DMS 273 (cell line): ENCODE measurements at regions not wholly inside any gene's neighbourhood (a gene's known extent, or its start where the extent isn't known, plus 50 kb on each side); places are given as distances from the start of the nearest gene placed in this dataset.
"Not testable (repeated sequence)": the region's sequence is repeated elsewhere in the genome, so short reads cannot be mapped to it uniquely, and the experiment has no call there.

Experiments used
- DNase-seq: peaks from one replicate; lab custom pipeline; 2025; ENCODE audit not compliant: unreplicated experiment; lab: John Stamatoyannopoulos, UW

DNA sequence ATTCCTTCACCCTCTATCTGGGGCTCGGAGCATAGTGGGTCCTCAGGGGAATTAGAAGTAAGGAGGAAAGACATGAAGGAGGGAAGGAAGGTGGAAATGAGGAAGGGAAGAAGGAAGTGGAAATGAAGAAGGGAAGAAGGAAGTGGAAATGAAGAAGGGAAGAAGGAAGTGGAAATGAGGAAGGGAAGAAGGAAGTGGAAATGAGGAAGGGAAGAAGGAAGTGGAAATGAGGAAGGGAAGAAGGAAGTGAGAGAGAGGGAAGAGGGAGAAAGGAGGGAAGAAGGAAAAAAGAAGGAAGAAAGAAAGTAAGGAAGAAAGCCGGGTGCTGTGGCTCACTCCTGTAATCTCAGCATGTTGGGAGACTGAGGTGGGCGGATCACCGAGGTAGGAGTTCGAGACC is 125.6 kb upstream of the SALL4 start:
- DNase-seq, result not testable (repeated sequence)

DNA sequence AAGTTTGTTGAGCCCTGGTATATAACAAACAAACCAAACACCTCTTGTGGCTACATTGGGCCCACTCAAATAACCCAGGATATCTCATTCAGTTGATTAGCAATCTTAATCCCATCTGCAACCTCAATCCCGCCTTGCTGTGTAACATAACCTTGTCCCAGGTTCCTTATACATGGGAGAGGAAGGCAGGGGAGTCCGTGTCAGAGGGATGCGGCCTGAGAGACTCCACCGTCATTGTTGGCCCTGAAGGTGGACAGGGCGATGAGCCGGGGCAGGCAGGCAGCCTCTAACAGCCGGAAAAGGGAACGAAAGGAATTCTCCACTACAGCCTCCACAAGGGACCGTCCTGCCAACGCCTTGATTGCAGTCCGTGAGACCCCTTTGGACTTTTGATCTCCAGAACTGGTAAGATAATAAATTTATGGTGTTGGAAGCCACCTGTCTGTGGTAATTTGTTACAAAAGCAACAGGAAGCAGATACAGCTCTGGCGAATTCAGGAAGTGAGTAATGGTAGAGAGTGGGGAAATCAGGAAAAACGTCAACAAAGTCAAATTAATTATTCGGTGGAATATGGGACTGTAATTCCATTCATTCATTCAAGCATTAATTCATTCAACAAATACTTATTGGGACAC is 124.5 kb upstream of the SALL4 start:
- DNase-seq, result no peak

DNA sequence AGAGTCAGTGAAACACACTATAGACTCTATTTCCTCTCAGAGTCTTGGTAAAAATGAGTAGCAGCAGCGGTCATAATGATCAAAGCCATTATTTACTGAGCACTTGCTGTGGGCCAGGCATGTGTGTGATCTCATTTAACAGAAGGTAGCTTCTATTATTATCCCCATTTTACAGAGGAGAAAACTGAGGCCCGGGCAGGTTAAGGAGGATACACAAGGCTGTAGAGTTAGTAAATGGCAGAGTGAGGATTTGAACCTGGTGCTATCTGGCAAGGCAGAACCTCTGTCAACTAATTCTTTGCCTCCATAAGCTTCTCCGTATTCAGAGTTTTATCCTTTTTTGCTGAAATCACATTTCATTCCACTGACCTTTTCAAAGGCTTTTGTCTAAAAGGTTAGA is 122.2 kb upstream of the SALL4 start:
- DNase-seq, result no peak

DNA sequence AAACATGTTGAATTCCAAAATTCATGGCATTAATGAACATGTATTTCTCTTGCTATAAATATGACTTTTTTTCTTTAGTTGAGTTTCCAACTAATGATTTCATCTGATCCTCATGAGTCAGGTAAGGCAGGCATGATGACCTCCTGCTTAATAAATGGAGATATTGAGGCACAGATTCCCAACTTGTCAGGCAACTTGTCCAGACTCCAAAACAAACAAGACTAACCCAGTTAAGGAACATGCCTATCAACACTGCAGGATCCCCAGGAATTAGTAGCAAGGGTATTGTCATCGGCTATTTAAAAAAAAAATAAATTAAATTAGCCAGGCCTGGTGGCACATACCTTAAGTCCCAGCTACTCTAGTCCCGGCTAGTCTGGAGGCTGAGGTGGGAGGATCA is 121.3 kb upstream of the SALL4 start:
- DNase-seq, result no peak

DNA sequence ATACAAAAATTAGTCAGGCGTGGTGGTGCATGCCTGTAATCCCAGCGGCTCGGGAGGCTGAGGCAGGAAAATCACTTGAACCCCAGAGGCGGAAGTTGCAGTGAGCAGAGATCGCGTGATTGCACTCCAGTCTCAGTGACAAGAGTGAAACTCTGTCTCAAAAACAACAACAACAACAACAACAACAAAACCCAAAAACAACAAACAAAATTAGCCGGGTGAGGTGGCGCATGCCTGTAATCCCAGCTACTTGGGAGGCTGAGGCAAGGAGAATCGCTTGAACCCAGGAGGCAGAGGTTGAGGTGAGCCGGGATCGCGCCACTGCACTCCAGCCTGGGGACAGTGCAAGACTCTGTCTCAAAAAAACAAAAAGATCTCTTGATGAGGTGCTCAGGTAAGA is 120.5 kb upstream of the SALL4 start:
- not testable (repeated sequence) for DNase-seq

DNA sequence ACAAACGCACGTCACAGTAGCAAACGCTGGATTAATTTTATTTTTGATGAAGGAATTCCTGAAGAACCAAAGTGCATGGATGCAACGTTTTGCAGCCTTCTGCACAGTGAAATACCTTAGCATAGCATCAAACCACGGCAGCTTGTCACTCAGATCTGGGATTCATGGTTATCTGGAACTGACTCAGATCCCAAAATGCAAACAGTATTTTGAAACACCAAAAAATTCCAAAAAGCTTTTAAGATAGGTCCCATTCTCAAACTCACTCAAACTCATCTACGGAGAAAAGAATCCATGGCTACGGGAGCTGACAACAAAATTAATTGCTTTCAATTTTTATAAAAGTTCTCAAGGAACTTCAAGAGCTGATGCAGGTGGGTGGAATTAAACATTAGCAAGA is 116.2 kb upstream of the SALL4 start:
- DNase-seq, result no peak

DNA sequence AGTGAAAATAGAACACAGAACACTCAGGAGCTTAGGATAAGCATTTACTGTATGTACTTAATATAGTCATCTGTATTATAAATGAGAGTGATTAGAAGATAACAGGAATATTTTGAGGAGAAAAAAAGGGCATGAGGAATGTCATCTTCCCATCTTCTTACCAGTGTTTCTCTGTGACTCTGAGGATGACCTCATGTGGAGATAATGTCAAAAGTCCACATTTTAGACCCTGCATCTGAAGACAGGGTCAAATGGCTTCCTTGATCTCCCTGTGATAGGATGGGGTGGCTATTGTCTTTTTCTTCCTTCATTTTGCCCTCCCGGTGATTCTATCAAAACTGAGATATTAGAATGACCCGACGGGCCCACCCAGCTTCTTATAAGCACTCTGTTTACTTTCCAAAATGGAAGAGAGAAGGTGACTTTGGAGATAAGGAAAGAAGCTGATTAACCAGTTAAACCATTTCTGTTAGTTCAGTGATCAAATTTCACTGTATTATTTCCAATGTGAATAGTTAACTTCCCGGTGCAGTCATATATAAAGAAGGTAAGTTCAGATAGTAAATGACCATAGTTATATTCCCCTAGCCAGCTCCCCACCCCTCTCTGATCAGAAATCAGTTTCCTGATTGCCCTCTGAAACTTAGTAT is 115.7 kb upstream of the SALL4 start:
- no peak for DNase-seq

DNA sequence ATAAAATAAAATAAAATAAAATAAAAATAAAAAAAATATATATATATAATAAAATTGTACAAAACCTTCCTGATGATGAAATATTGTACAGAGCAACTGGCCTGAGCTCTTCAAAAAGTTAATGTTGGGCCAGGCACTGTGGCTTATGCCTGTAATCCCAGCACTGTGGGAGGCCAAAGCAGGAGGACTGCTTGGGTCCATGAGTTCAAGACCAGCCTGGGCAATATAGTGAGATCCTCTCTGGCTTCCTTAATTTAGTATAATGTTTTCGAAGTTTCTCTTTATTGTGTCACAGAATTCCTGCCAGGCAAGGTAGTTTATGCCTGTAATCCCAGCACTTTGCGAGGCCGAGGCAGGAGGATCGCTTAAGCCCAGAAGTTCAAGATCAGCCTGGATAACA is 113.9 kb upstream of the SALL4 start:
- DNase-seq, result no peak

DNA sequence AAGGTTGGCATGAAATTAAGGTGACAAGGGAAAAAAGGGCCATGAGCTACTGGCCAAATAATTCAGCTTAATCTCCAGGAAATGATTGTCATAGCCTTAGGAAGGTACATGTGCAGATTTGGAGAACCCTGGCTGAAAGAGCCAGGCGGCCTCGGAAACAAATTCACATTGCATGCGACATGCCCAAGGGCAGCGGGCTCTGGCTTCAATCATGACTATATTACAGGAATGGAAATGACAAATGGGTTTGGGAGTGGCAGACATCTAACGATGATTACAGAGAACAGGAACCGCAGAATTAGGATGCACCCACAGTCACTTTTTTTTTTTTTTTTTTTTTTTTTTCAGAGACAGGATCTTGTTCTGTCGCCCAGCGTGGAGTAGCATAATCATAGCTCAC is 112.4 kb upstream of the SALL4 start:
- DNase-seq, result no peak

DNA sequence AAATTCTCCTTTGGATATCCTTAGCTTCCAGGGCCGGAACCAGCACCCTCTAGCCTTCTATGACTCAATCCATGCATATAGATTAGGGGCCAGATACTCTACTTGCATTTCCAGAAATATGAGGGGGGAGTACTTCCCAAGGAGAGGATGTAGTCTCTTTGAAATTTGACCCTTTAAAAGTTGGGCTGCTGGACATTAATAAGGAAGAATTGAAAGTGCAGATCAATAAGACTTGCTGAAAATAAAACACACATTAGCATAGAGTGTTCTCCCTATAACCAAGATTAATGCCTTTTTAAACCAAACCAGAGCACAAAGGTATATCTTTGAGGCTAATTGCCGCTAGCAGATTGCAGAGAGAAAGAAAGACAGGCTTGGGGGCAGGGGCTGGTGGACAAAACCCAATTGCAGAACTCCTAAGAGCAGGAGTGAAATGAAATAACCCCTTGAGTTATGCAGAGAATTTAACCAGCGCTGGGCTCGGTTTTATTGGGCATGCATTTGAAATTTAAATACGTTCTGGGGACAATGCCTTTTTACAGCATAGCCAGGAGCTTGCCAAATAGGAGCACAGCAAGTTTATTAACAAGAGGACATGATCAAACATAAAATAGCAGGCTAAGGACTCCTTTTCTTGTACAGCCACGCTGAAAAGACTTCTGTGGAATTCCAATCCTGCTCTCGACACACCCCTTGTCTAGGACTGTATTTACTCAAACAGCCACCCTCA is 108.2 kb upstream of the SALL4 start:
- DNase-seq, result peak; percentile 27

DNA sequence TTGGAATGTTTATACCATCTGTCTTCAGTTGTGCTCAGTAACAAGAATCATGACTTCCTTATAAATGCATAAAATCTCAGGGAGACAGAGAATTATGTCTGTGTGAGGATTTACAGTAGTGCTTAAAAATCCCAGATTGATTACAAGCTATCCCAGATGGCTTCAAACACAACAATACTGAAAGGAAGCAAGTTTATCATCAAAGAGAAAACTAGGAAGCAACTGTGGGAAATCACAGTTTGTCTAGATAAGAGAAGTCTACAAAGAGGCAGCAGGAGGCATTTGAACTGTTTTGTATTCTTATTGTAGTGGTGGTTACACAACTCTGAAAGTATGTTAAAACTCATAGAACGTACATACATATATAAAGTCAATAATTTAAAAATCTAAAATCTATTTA is 104.4 kb upstream of the SALL4 start:
- DNase-seq, result no peak

DNA sequence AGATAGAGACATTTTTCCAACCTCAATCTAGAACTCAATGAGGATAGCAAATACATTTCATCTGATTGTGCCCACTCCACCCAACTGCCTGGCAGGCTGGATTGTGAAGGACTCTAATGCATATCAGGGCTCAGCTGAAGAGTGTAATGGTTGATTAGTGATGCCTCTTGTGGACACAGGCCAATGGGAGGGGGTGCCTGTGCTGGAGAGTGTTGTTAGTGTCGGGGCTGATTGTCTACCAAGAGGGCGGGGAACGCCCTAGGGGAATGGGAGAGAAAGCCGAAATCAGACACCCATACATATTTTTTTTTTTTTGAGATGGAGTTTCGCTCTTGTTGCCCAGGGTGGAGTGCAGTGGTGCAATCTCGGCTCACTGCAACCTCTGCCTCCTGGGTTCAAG is 103.7 kb upstream of the SALL4 start:
- no peak for DNase-seq

DNA sequence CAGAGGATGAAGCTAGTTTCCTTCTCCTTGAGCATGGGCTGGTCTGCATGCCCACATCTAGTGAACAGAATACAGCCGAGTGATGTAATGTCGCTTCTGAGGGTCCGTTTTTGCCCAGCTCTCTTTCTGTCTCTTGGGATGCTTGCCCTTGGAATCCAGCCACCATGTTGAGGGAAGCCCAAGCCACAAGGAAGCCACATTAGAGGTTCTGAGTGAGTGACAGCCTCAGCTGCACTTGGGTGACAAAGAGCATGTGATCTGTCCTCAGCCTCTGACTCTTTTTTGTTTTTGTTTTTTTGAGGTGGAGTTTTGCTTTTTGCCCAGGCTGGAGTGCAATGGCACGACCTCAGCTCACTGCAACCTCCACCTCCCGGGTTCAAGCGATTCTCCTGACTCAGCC is 100.6 kb upstream of the SALL4 start:
- DNase-seq, result no peak

DNA sequence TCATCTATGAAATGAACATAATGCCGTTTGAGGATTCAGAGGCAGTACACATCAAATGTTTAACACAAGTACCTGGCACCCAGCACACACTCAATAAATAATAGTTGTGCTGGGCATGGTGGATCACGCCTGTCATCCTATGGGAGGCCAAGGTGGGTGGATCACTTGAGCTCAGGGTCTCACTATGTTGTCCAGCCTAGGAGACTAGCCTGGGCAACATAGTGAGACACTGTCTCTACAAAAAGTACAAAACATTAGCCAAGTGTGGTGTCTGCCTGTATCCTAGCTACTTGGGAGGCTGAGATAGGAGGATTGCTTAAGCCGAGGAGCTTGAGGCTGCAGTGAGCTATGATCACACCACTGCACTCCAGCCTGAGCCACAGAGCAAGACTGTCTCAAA is 98.1 kb upstream of the SALL4 start:
- no peak for DNase-seq

DNA sequence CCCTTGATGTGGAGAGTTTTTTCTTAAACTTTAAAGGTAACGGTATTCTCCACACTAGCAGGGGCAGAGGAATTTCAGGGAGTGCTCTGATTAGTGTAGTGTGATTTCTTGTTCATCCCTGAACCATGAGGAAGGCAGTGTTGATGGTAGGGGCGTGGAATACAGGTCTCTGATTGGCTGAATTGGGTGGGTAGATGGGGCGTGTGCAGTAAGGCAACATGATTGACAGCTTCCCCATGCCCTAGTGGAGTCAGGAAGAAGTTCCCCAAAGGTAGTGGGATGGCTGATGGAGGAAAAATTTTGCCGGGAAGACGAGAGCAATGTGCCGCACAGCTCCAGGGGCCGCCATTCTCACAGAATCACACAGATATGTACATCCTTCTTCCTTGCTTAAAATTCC is 97.4 kb upstream of the SALL4 start:
- peak; percentile 6 for DNase-seq

DNA sequence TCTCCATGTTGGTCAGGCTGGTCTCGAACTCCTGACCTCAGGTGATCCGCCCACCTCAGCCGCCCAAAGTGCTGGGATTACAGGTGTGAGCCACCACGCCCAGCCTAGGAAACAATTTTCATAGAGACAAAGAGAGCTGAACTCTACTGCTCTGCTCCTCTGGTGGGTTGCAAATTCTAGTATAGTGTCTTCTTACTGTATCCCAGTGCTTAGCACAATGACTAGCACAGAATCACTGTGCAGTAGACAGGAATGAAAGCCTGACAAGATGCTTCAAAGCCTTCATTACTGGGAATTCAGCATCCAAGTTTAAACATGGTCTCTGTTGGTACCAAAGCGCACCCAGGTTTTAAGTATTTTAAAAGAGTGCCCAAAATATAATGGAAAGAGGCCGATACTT is 96.5 kb upstream of the SALL4 start:
- no peak for DNase-seq

DNA sequence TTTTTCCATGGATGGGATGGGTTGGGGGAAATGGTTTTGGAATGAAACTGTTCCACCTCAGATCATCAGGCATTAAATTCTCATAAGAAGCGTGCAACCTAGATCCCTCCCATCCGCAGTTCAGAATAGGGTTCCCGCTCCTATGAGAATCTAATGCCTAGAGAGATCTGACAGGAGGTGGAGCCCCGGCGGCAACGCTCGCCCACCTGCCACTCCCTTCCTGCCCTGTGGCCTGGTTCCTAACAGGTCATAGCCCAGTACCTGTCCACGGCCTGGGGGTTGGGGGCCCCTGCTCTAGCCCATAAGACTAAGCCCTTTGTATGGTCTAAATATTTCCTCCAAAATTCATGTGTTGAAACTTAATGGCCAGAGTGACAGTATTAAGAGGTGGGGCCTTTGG is 92.3 kb upstream of the SALL4 start:
- no peak for DNase-seq

DNA sequence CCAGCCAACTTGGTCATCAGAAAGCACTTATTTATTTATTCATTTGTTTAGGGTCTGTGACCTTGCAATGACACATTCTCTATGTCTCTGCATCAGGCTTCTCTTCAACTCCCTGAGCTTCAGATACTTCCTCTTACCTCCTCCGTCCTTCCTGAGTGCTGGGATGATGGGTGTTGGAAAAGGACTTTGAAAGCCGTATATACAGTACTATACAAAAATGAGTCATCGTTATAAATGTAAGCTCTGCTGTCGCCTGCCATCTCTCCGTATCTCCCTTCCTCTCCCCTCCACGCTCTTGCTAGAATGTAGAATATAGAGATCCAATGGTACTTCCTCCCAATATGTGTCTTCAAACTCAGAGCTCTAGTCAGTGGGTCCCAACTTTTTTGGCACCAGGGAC is 91.9 kb upstream of the SALL4 start:
- DNase-seq, result no peak

DNA sequence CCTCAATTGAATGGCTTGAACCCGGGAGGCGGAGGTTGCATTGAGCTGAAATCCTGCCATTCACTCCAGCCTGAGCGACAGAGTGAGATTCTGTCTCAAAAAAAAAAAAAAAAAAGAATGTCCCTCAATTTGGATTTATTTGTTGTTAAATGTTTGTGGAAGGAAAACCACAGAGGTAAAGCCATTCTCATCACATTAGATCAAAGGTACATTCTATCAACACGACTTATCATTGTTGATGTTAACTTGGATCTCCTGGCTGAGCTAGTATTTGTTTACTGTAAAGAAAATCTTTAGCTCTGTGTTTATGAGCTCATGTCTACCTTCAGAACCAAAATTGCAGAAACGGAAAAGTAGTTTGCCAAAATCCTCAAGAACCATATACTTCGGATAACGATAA is 91.4 kb upstream of the SALL4 start:
- no peak for DNase-seq

DNA sequence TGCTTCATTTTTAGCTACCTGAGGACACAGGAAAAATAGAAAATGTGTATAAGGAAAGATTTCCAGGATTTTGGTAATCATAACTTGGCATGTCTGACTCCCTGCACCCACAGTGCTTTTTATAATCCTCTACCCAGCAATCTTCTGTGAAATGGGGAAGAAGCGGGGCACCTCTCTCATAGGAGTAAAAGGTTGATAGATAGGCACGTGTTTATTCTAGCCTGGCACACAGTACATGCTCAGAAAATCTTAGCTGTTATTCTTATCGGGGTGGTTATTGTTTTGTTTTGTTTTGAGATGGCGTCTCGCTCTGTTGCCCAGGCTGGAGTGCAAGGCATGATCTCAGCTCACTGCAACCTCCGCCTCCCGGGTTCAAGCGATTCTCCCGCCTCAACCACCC is 87.7 kb upstream of the SALL4 start:
- no peak for DNase-seq

DNA sequence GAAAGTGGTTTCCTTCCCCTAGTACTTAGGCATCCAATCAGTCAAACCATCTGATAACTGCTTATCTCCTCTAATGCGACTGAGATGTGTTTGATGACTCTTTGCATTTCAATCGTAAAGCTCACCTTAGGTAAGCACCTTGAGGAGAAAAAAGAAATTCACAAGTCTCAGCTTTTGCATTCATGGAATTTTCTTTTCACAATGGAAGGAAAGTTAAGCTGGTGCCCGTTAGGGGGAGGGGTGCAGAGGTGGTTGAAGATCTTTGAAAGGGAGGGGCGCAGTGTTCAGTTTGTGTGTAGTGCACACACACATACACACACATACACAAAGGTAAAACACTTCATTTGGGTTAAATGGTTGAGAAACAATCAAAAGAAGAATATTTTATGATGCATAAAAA is 87.1 kb upstream of the SALL4 start:
- no peak for DNase-seq

DNA sequence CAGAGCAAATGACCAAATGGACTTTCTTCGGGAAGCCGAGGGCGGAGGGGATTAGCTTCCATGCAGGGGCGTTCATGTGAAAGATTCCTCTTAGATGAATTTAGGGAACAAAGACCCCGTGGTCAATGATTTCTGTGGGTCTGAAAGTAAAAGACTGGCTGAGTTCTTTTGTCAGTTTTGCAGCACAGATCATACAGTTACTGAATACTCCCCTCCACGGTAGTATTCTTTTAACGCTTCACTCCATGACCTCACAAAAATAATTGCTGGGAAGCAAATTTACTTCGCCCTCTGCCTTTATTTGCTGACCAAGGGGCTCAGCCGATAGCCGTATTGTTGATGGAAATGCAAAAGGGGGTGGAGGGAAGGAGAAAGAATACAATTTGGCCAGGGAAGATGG is 86.0 kb upstream of the SALL4 start:
- no peak for DNase-seq
